ENCODE measurements at regions not wholly inside any gene's neighbourhood (a gene's known extent, or its start where the extent isn't known, plus 50 kb on each side); places are given as distances from the start of the nearest gene placed in this dataset.
"Not testable (repeated sequence)": the region's sequence is repeated elsewhere in the genome, so short reads cannot be mapped to it uniquely, and the experiment has no call there.

DNA sequence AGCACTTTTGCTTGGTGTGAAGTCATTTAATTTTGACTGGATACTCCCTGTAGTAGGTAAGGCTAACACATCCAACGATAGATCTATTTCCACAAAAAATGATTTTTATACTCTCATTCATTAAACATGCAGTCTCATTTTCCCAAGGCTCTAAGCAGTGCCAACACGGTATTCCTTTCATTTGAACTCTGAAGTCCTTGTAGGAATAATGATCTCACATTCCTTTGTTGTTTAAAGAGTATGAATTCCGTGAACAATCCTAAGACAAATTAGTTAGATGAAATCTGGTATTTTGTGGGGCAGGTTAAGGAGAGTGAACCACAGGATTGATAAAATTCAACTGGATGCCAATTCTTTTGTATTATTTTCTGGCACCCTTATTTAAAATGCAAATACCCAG is 66.6 kb downstream of the LACC1 start:
- no peak for DNase-seq

DNA sequence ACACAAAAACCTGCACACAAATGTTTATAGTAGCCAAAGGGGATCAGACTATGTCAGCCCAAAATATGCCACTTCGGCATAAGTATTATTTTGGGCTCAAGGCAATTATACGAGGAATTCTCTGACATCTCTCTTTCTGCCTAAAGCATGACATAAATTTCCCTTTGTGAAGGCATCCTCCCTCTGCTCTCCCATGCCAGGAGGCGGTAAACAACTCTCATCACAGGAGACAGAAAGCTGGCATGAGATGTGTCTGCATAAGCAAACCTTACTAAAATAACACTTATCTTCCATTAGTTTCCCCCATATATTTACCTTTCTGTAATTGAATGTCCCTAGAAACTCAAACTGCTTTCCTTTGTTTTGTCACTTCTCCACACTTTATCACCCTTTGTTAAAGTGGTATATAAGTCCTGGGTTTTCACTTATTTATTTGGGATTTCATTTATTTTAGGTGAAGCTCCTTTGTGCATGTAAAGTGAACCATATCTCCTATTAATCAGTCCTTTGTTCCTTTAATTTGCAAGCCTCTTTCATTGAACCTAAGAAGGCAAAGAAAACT is 68.3 kb downstream of the LACC1 start:
- no peak for DNase-seq

- DNase-seq = no peak
Measured at GRCh38 chr13:43953370-43953769, 73.7 kb downstream of the LACC1 start.

DNA sequence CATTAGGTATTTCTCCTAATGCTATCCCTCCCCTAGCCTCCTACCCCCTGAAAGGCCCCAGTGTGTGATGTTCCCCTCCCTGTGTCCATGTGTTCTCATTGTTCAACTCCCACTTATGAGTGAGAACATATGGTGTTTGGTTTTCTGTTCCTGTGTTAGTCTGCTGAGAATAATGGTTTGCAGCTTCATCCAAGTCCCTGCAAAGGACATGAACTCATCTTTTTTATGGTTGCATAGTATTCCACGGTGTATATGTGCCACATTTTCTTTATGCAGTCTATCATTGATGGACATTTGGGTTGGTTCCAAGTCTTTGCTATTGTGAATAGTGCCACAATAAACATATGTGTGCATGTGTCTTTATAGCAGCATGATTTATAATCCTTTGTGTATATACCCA is 77.3 kb downstream of the LACC1 start:
- DNase-seq = not testable (repeated sequence)

- DNase-seq = no peak
Measured at GRCh38 chr13:43959291-43959690, 79.6 kb downstream of the LACC1 start.

DNA sequence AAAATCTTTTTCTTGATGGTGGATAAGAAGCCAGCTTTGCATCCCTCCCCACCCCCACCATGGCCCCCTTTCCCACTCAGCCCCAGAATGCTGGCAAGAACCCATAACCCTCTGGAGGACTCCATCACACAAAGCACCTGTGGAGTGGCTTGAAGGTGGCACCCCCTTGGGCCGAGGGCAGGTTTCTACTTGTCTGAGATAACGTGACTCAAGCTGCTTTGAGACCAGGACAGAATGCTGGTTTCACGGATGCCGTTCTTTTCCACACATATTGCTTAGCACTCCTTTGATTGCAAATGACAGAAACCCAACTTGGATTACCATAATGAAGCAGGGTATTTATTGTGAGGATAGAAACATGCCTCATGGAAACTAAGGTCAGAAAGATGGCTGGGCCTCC is 82.2 kb downstream of the LACC1 start:
- no peak for DNase-seq

- no peak for DNase-seq
Measured at GRCh38 chr13:43963726-43964125, 84.0 kb downstream of the LACC1 start.

DNA sequence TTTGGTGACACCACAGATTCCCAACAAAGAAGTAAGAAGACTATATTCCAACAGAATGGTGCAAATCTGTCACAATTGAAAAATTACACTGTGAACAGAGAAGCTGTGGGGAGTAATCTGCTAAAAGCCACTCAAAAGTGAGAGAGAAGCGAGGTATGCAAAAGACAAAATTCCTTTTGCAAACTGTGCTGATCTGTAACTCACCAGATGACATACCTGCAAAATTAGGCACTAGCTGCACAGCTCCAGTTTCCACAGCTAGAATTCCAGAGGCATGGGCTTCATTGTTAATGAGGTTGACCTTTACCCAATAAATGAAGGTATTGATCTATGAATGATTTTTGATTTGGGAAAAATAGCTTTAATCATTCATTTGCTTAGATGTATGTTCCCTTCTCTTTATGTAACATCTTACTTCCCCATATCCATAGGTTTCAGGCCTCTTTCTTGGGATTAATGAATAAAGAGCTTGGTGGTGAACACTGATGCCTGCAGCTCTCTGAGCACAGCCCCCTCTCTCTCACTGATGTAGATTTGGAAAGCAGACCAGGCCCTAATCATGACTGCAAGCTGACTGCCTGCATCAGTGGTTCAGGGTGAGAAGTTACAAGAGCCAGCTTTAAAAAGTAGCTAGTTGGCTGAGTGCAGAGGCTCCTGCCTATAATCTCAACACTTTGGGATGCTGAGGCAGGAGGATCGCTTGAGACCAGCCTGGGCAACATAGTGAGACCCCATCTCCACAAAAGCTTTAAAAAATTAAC is 85.2 kb downstream of the LACC1 start:
- DNase-seq = no peak

DNA sequence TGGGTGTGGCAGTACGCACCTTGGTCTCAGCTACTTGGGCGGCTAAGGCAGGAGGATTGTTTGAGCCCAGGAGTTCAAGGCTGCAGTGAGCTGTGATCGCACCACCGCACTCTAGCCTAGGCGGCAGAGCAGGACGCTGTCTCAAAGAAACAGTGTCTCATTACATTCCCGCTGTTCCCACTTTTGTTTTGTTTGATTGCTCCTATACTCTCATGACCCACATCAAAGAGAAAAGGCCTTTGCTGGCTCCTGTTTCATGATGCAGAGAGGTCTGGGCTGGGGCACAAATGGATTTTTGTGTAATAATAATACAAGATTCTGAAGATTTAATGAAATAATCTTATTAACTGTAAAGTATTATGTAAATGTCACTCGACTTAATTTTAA is 85.7 kb downstream of the LACC1 start:
- DNase-seq = no peak

- not testable (repeated sequence) for DNase-seq
Measured at GRCh38 chr13:43968251-43968942, 88.7 kb downstream of the LACC1 start.

GRCh38 chr13:43968943-43969690 is 89.4 kb downstream of the LACC1 start:
- not testable (repeated sequence) for DNase-seq

GRCh38 chr13:43969919-43970318 is 90.2 kb downstream of the LACC1 start:
- not testable (repeated sequence) for DNase-seq

GRCh38 chr13:43970520-43971242 is 91.0 kb downstream of the LACC1 start:
- DNase-seq = not testable (repeated sequence)

DNA sequence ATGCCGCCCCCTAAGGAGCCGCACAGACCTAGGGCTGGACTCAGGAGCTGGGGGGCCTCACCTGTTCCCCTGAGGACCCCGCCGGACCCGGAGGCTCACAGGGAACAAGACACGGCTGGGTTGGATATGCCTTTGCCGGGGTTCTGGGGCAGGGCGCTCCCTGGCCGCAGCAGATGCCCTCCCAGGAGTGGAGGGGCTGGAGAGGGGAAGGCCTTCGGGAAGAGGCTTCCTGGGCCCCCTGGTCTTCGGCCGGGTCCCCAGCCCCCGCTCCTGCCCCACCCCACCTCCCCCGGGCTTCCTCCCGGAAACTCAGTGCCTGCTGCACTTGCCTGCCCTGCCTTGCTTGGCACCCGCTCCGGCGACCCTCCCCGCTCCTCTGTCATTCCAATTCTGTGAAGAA is 91.6 kb downstream of the LACC1 start:
- DNase-seq = not testable (repeated sequence)

DNA sequence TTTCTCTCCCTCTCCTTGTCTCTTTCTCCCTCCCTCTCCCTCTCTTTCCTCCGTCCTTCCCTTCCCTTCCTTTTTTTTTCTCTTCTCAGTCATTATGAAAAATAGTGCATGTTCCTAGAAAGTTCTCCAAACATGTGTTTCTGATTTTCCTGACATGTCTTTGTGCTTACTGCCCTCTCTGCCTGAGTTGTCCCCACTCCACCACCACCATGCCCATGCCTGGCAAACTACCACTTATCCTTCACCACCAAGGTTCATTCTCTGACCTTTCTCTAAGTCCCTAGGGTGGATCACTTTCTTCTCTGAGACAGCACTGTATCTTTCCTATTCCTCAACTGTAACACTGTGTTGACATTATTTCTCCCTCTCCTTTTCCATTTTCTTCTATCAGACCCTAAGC is 98.2 kb downstream of the LACC1 start:
- no peak for DNase-seq

- no peak for DNase-seq
Measured at GRCh38 chr13:43978688-43979087, 99.0 kb downstream of the LACC1 start.

- no peak for DNase-seq
Measured at GRCh38 chr13:43979492-43979891, 99.8 kb downstream of the LACC1 start.

DNA sequence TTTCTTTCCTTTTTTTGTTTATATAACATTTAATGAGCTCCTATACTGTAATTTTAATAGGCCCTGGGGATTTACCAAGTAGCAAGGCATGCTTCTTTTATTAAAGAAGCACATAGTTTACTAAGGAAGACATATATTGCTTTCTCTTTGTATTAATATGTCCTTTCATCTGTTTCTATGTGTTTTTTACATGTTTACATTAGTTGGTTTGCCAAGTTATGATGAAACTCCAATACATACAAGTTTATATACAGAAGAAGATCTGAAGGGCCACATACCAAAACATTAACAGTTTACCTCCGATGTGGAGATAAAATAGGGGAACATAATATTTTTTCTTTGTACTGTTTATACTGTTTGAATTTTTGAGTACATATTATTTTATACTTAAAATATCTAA is 100.9 kb downstream of the LACC1 start:
- no peak for DNase-seq

- DNase-seq = no peak
Measured at GRCh38 chr13:43981091-43981490, 101.4 kb downstream of the LACC1 start.

GRCh38 chr13:43981512-43982301 is 102.0 kb downstream of the LACC1 start:
- no peak for DNase-seq

DNA sequence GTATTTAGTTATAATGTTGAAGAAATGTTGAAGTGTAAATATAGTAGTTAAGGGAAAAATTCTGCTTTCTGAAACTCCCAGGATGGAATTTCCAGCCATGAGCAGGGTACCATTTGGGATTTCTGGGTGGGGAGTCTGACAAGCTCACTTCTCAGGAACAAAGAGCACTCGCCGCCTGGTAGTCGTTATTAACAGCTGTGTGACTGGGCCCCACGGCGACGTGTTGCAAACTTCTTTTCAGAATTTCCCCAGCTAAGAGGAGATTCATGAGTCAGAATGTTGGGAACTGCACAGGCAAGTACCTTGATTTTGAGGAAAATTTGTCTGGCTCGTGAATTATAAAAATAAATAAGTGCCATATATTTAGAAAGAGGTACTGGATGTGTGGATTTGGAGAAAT is 103.7 kb downstream of the LACC1 start:
- no peak for DNase-seq

DNA sequence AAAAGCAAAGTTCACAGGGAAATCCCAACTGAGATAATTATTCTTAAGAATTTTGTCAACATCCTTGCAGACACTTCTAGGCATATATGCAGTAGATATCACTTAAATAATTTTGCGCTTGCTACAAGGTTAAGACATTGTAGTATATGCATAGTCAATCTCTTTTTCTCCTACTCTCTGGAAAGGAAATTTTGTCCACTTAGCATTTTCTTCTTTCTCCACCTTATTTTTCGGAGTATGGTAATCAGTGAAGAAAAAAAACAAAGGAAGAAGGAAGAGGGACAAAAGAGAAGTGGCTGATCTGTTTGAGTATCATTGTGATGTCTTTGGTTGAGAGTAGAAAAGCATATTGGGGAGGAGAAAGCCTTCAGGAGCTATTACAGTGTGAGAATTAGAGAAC is 104.6 kb downstream of the LACC1 start:
- DNase-seq = no peak

Measured in stimulated activated CD4-positive, alpha-beta T cell treated with anti-CD3 and anti-CD28 coated beads, Interleukin-2, amount 100 ng/mL, for 48 hours (primary cell).